PC-9 (cell line): ENCODE measurements at regions not wholly inside any gene's neighbourhood (a gene's known extent, or its start where the extent isn't known, plus 50 kb on each side); places are given as distances from the start of the nearest gene placed in this dataset.

Source experiments
- CTCF ChIP-seq: fragments of 200-600 bp; sonication (generic); conservative IDR thresholded peaks from 2 replicates; pipeline ENCODE4 v1.6.1; 2017; ENCODE audit warnings: mixed run types, antibody characterized with exemption, mild to moderate bottlenecking, moderate library complexity
- EZH2 ChIP-seq: fragments of 200-600 bp; sonication (generic); IDR thresholded peaks from 2 replicates; pipeline ENCODE4 v1.8.0; 2017; ENCODE audit warnings: antibody characterized with exemption, low read depth

GRCh38 chr12:41943671-41944070, 201.0 kb downstream of the GXYLT1 start:
- no peak for TF ChIP-seq CTCF
- no peak for TF ChIP-seq EZH2
